Esophagus (tissue), 2 donors: ENCODE measurements at regions not wholly inside any gene's neighbourhood (a gene's known extent, or its start where the extent isn't known, plus 50 kb on each side); places are given as distances from the start of the nearest gene placed in this dataset.

Source experiments
- H3K27ac ChIP-seq, 2 donors: one replicate each; pipeline ENCODE4 v1.5.1; 2013; ENCODE audit warnings: low read depth in 2 of 2, mild to moderate bottlenecking in 2 of 2, inconsistent platforms in 1 of 2, low read length in 1 of 2, moderate library complexity in 1 of 2
- H3K27me3 ChIP-seq, 2 donors: one replicate each; pipeline ENCODE4 v1.6.1; 2013; ENCODE audit warnings: low read length in 2 of 2, control low read depth in 1 of 2, mild to moderate bottlenecking in 1 of 2; ENCODE audit not compliant: insufficient read depth in 2 of 2, control insufficient read depth in 1 of 2
- H3K36me3 ChIP-seq, 2 donors: one replicate each; pipeline ENCODE4 v1.6.1; 2013; ENCODE audit warnings: low read length in 1 of 2; ENCODE audit not compliant: control insufficient read depth in 2 of 2, insufficient read depth in 2 of 2
- H3K4me1 ChIP-seq, 2 donors: one replicate each; pipeline ENCODE4 v1.6.1; 2013; ENCODE audit warnings: low read length in 1 of 2; ENCODE audit not compliant: control insufficient read depth in 2 of 2, insufficient read depth in 2 of 2
- H3K4me3 ChIP-seq, 2 donors: one replicate each; pipeline ENCODE4 v1.5.1; 2013; ENCODE audit warnings: low read length in 2 of 2, mild to moderate bottlenecking in 2 of 2, low read depth in 1 of 2, moderate library complexity in 1 of 2
- H3K9me3 ChIP-seq, 2 donors: one replicate each; pipeline ENCODE4 v1.6.1; 2013; ENCODE audit warnings: mild to moderate bottlenecking in 2 of 2, low read depth in 1 of 2, low read length in 1 of 2, moderate library complexity in 1 of 2; ENCODE audit not compliant: control insufficient read depth in 2 of 2, insufficient read depth in 1 of 2
- WGBS, 2 donors: extraction: QIAGEN DNeasy Blood & Tissue Kit; methylation state at CpG; one replicate each; pipeline ENCODE4 v1.1.7; 2013; 5-methylcytosine and 5-hydroxymethylcytosine counted together
- donor health status: healthy with polysubstance abuse.
- donor health status: Bipolar disorder and iron deficiency.

DNA sequence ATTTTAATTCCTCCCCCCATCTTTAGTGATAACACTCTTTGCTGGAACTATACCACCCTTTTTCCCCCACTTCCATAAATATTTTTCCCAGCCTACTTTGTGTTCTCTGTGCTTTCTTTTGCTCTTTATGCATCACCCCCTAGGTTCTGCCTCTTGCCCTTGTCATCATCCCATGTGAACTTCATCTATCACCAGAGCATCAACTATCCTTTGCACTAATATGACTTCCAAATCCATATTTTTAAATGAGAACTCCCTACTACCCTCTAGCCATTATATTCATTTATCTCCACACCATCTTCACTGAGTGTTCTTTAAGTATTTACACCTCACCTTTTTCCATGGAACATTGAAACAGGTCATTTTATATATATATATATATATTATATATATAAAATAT is 452.7 kb downstream of the FOXO1 start:
- H3K27ac ChIP-seq: no peak overlapping the region
- H3K4me3 ChIP-seq: no peak overlapping the region
- no peaks in the 10 kb centered on the region for H3K9me3 ChIP-seq
- no peaks in the 10 kb centered on the region for H3K27me3 ChIP-seq
- no peaks in the 10 kb centered on the region for H3K4me1 ChIP-seq
- H3K36me3 ChIP-seq: no peaks in the 10 kb centered on the region

DNA sequence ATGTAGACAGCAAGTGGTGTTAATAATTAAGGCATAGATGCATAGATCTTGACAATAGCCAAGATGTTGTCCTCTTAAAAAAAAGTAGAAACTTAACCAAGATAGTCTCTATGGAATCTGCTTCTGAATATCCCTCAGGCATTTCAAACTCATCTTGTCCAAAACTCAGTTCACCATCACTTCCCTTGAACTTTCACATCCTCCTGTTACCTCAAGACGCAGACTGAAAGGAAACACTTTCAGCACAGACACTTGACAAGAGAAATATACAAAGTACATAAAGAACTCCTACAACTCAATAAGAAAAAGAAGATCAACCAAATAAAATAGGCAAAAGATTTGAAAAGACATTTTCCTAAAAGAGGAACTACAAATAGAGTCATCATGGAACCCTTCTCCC is 451.1 kb downstream of the FOXO1 start:
- no peak overlapping the region for H3K4me3 ChIP-seq
- H3K36me3 ChIP-seq: no peaks in the 10 kb centered on the region
- WGBS, 2 donors: 65 to 87% methylated on average over 1 of the region's 1 CpG
- H3K27ac ChIP-seq: no peak overlapping the region
- H3K4me1 ChIP-seq: no peaks in the 10 kb centered on the region
- no peaks in the 10 kb centered on the region for H3K27me3 ChIP-seq
- no peaks in the 10 kb centered on the region for H3K9me3 ChIP-seq

DNA sequence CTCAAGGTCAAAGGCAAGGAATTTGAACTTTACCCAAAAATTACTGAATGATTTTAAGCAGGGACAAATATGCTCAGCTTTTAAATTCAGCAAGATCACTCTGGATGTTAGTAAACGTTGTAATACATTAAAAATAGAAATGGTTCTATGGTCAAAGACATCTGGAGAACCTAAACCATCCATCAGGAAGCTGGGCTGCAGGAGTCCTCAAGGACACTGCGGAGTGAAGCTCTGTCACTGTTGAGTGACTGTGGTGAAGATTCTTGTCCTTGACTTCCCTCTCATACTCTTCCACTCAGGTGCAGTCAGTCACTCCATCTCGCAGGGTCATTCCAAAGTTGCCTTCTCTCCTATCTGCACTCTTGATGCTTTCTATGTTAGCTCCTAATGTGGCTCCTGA is 450.7 kb downstream of the FOXO1 start:
- no peaks in the 10 kb centered on the region for H3K27me3 ChIP-seq
- no peaks in the 10 kb centered on the region for H3K36me3 ChIP-seq
- H3K4me1 ChIP-seq: no peaks in the 10 kb centered on the region
- no peaks in the 10 kb centered on the region for H3K9me3 ChIP-seq
- no peak overlapping the region for H3K27ac ChIP-seq
- no peak overlapping the region for H3K4me3 ChIP-seq
- 81 to 87% methylated on average over 3 of the region's 3 CpGs for WGBS, 2 donors

DNA sequence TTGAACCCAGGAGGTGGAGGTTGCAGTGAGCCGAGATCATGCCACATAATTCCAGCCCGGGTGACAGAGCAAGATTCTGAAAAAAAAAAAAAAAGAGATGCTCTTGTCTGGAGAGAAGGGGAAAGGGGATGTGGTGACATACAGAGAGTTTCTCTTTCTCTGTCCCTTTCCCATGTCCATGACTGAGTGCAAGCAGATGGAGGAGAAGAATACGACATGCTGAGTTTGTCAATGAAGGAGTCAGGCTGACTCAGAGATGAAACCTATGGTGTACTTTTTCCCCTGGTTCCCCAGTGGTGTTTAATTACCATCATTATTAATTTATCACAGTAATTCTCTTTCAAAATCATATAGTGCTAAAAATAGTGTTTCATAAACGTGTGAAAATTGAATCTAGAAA is 448.8 kb downstream of the FOXO1 start:
- Histone ChIP-seq H3K9me3 (no peaks in the 10 kb centered on the region), H3K36me3 (no peaks in the 10 kb centered on the region), H3K27ac (no peak overlapping the region), H3K4me1 (no peaks in the 10 kb centered on the region), H3K27me3 (no peaks in the 10 kb centered on the region), H3K4me3 (no peak overlapping the region)
- 73 to 79% methylated on average over 4 of the region's 4 CpGs for WGBS, 2 donors

DNA sequence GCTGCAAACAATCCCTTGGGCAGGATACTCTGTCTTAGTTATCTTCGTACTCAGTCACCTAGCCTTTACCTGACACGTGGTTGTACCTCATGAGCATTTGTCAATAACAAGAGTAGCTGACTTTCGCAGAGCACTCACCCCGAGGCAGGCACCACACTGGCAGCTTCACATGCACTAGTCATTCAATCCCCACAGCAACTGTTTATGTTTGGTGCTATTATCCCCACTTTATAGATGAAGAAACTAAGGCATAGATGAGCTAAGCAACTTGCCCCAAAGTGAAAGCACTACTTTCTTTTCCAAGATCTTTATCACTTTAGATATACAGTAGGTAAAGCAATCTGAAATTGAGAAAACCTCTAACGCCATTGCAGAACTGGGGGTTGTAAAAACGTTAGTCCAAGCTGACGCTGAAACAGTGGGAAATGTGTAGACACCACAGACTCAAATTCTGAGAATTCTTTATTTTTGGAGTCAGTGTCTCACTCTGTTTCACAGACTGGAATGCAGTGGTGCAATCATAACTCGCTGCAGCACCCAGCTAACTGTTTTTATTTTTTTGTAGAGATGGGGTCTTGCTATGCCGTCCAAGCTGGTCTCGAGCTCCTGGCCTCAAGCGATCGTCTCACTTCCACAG is 446.0 kb downstream of the FOXO1 start:
- Histone ChIP-seq H3K36me3 (no peaks in the 10 kb centered on the region), H3K4me1 (no peaks in the 10 kb centered on the region), H3K27ac (peak overlapping the region; percentile 46 to 79), H3K9me3 (no peaks in the 10 kb centered on the region), H3K4me3 (no peak overlapping the region), H3K27me3 (no peaks in the 10 kb centered on the region)
- WGBS, 2 donors: 88 to 90% methylated on average over 12 of the region's 12 CpGs

DNA sequence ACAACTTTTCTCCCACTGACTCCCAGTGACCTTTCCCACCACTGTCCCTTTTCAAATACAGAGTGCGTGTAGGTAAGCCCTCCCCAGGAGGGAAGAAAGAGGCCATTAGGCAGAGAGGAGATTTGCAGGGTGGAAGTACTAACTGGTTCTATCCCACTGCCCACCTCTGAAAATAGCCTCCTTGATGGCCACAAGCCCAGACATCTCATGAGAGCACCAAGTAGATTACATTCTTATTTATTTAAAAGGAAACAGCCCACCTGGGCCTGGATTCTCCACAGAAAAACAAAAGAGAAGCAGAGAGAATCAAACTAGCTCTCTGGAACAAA is 445.3 kb downstream of the FOXO1 start:
- Histone ChIP-seq H3K27ac (peak overlapping the region; percentile 79 to 85), H3K9me3 (no peaks in the 10 kb centered on the region), H3K27me3 (no peaks in the 10 kb centered on the region), H3K4me3 (no peak overlapping the region), H3K4me1 (no peaks in the 10 kb centered on the region), H3K36me3 (no peaks in the 10 kb centered on the region)
- 0 to 18% methylated on average over 1 of the region's 1 CpG for WGBS, 2 donors

DNA sequence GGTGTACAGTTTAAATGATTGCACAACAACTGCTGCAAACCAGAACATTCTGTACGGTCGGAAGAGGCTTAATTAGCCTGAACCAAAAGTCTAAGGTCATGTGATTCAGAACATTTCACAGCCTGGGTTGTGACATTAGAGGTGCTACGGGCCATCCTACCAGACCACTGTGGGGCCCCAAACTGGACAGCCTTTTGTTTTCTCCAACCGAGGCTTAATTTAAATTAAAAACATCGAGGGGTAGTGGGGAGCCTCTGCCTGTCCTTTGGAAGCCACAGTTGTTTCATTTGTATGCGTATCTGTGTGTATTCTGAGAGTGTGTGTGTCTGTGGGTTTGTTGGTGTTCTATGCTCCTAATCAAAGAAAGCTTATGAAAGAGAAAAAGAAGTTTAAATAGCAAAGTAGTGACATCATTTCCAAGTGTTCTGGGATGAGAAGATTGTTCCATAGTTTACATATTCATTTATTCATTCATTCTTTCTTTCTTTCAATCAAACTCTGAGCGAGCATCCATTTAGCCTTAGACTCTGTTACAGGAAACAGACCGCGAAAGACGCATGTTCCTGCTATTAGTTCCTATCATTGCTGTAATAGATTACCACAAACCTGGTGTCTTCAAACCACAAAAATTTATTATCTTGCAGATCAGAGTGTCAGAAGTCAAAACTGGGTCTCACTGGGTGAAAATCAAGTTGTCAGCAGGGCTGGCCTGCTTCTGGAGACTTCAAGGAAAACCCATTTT is 444.8 kb downstream of the FOXO1 start:
- no peaks in the 10 kb centered on the region for H3K36me3 ChIP-seq
- no peaks in the 10 kb centered on the region for H3K27me3 ChIP-seq
- WGBS, 2 donors: 58 to 60% methylated on average over 10 of the region's 10 CpGs
- H3K27ac ChIP-seq: peak overlapping the region; percentile 73 to 79
- no peaks in the 10 kb centered on the region for H3K9me3 ChIP-seq
- H3K4me3 ChIP-seq: no peak overlapping the region
- no peaks in the 10 kb centered on the region for H3K4me1 ChIP-seq

DNA sequence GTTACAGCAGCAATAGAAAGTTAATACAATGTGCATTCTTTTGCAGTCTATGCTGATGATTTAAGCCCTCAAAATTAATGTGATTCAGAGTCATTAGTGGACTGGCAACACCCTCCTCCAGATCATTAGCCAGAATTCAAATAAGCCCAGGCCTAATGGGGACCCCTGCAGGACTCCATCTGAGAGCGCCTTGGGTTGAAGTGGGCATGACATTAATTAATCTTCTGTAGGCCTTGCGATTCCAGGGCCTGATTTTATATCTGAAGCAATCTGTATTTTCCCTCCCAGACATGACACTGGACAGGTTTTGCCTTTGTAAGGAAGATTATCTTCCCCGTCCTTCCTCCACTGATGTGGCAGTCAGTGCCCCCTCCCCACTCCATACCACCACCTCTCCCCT is 442.9 kb downstream of the FOXO1 start:
- WGBS, 2 donors: 88 to 90% methylated on average over 3 of the region's 3 CpGs
- Histone ChIP-seq H3K27me3 (no peaks in the 10 kb centered on the region), H3K9me3 (no peaks in the 10 kb centered on the region), H3K27ac (no peak overlapping the region), H3K36me3 (no peaks in the 10 kb centered on the region), H3K4me1 (no peaks in the 10 kb centered on the region), H3K4me3 (no peak overlapping the region)

DNA sequence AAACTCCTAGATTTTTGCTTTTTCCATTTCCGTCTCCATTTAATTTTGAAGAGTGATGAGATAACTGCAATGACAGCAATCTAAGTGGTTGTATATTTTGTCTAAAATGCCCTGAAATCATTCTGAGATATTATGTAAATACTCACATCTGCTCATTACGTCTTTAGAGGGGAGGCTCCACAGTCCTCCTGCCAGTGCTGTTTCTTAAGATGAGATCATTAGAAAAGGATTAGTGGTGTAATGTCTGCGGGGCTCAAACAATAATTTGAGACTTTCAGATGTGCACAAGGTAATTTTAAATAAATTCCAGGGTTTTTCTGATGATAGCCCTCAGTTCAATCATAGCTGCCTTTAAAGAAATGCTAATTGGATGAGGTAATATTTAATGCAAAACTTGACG is 437.9 kb downstream of the FOXO1 start:
- H3K27ac ChIP-seq: no peak overlapping the region
- H3K4me3 ChIP-seq: no peak overlapping the region
- H3K9me3 ChIP-seq: no peaks in the 10 kb centered on the region
- H3K4me1 ChIP-seq: no peaks in the 10 kb centered on the region
- no peaks in the 10 kb centered on the region for H3K36me3 ChIP-seq
- H3K27me3 ChIP-seq: no peaks in the 10 kb centered on the region
- 68 to 75% methylated on average over 4 of the region's 4 CpGs for WGBS, 2 donors

DNA sequence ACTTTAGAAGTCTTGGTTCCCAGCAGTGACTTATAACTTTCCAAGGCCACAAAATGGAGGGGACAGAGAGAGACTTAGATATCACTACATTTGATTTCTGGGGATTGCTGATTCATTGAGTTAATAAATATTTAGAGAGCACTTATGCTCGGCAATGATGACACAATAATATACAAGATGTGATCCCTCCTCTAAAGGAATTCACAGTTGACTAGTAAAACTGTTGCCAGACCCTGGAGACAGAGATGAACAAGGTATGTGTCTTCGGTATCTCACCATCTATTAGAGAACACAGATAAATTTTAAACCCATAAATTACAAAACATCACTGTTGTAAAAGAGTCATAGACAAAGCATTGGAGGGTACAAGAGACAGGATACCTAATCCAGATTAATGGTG is 437.5 kb downstream of the FOXO1 start:
- Histone ChIP-seq H3K27me3 (no peaks in the 10 kb centered on the region), H3K36me3 (no peaks in the 10 kb centered on the region), H3K27ac (no peak overlapping the region), H3K4me1 (no peaks in the 10 kb centered on the region), H3K4me3 (no peak overlapping the region), H3K9me3 (no peaks in the 10 kb centered on the region)
- 36 to 45% methylated on average over 2 of the region's 2 CpGs for WGBS, 2 donors
